ENCODE measurements at regions not wholly inside any gene's neighbourhood (a gene's known extent, or its start where the extent isn't known, plus 50 kb on each side); places are given as distances from the start of the nearest gene placed in this dataset.

DNA sequence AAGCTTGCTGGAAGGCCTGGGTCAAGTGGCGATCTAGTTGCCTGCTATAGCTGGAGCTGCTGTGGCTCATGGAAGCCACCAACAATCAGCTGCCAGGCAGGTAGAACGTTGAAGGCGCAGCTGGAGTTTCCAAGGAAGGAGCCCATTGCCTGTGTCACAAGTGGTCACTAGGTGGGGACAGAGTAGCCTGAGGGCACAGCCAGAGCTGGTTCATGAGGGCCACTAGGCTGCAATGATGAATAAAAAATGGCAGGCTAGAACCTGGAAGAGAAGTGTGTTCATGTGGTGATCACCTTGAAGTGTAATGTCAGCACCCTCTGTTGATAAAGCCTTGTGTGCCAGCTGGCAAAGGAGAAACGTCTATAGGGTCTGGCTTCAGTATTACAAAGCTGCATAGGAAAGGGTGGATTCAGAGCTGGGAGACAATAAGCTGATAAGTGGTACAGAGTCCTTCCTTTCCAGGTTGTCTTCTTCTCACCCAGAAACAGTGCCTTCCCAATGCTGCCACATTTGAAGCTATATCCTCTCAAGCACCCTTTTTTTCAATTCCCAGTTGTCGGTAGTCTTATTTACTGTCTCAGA is 165.8 kb downstream of the EMP1 start (continued):
- TF ChIP-seq, protein P1, sequence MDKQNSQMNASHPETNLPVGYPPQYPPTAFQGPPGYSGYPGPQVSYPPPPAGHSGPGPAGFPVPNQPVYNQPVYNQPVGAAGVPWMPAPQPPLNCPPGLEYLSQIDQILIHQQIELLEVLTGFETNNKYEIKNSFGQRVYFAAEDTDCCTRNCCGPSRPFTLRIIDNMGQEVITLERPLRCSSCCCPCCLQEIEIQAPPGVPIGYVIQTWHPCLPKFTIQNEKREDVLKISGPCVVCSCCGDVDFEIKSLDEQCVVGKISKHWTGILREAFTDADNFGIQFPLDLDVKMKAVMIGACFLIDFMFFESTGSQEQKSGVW (CRISPR knock-in tag; IDR thresholded peaks at IDR 0.05; ENCODE audit: borderline replicate concordance), result no peak
- TF ChIP-seq DR1 (CRISPR knock-in tag; IDR thresholded peaks at IDR 0.05), result no peak
- TF ChIP-seq ZNF782 (CRISPR knock-in tag; IDR thresholded peaks at IDR 0.05; ENCODE audit: borderline replicate concordance), result no peak
- peak; percentile 24; the same call in 1 of the 2 replicates for TF ChIP-seq EHMT2 (IDR thresholded peaks at IDR 0.05; ENCODE audit: borderline replicate concordance, low read depth, low read length)
- no peak for TF ChIP-seq SETDB1 (CRISPR knock-in tag; IDR thresholded peaks at IDR 0.05; ENCODE audit: borderline replicate concordance)
- no peak for TF ChIP-seq RFXAP (CRISPR knock-in tag; IDR thresholded peaks at IDR 0.05; ENCODE audit: borderline replicate concordance)
- no peak for TF ChIP-seq AGO1 (IDR thresholded peaks at IDR 0.05; ENCODE audit: low read depth, low read length, poor library complexity, severe bottlenecking)
- TF ChIP-seq YY1 (IDR thresholded peaks at IDR 0.05; ENCODE audit: insufficient read depth, insufficient replicate concordance, low read depth, low read length), result peak; percentile 54
- no peak for TF ChIP-seq ZNF547 (CRISPR knock-in tag; IDR thresholded peaks at IDR 0.05)
- TF ChIP-seq ZNF101 (CRISPR knock-in tag; IDR thresholded peaks at IDR 0.05; ENCODE audit: borderline replicate concordance, low read depth), result no peak
- TF ChIP-seq SMAD9 (CRISPR knock-in tag; IDR thresholded peaks at IDR 0.05), result no peak
- TF ChIP-seq ZNF574 (CRISPR knock-in tag; IDR thresholded peaks at IDR 0.05), result 0 out of 2 replicates have a peak, but pooled peaks have one; percentile 22
- TF ChIP-seq SRSF9 (IDR thresholded peaks at IDR 0.05; ENCODE audit: borderline replicate concordance, insufficient read depth, low read depth, low read length, poor library complexity, severe bottlenecking), result no peak
- peak; percentile 79; the same call in 1 of the 2 replicates for TF ChIP-seq ZNF644 (CRISPR knock-in tag; IDR thresholded peaks at IDR 0.05; ENCODE audit: low read depth)
- TF ChIP-seq ZHX2 (IDR thresholded peaks at IDR 0.05; ENCODE audit: low read depth), result no peak
- TF ChIP-seq ZHX2 (CRISPR knock-in tag; IDR thresholded peaks at IDR 0.05; ENCODE audit: borderline replicate concordance), result no peak
- no peak for TF ChIP-seq PPARG (CRISPR knock-in tag; conservative IDR thresholded peaks at IDR 0.05)

Data from HepG2 (cell line).